Endothelial cell of umbilical vein (primary cell): ENCODE measurements at regions not wholly inside any gene's neighbourhood (a gene's known extent, or its start where the extent isn't known, plus 50 kb on each side); places are given as distances from the start of the nearest gene placed in this dataset.

Source experiments
- EZH2 ChIP-seq: IDR thresholded peaks from 2 replicates; pipeline ENCODE4 v1.6.1; 2012; ENCODE audit warnings: borderline replicate concordance, low read depth, mild to moderate bottlenecking, moderate library complexity, low read length, inconsistent platforms; ENCODE audit not compliant: severe bottlenecking
- GATA2 ChIP-seq: IDR thresholded peaks from 2 replicates; pipeline ENCODE4 v1.7.0; 2011; ENCODE audit warnings: low read depth, mild to moderate bottlenecking, moderate library complexity, mixed read lengths, low read length; ENCODE audit not compliant: insufficient read length, insufficient read depth
- JUN ChIP-seq: IDR thresholded peaks from 2 replicates; pipeline ENCODE4 v1.6.1; 2011; ENCODE audit warnings: borderline replicate concordance, low read depth; ENCODE audit not compliant: insufficient read length, insufficient read depth
- POLR2A ChIP-seq: IDR thresholded peaks from 2 replicates; pipeline ENCODE4 v1.6.1; 2012; ENCODE audit warnings: low read depth, mild to moderate bottlenecking, control low read depth, low read length
- POLR2AphosphoS5 ChIP-seq: IDR thresholded peaks from 2 replicates; pipeline ENCODE4 v1.6.1; 2012; ENCODE audit warnings: low read depth, mild to moderate bottlenecking, control low read depth, low read length, moderate library complexity; ENCODE audit not compliant: insufficient read depth
- TF ChIP-seq, protein P1 (sequence below), 2 donors: IDR thresholded peaks; 1 replicate in 1 of 2; 2 replicates in 1 of 2; pipeline ENCODE4 v1.5.1; 2011; ENCODE audit warnings: low read length in 2 of 2, mild to moderate bottlenecking in 2 of 2, moderate library complexity in 2 of 2, control low read depth in 1 of 2, inconsistent platforms in 1 of 2, low read depth in 1 of 2; ENCODE audit not compliant: insufficient read depth in 1 of 2; ENCODE audit errors: extremely low read depth in 1 of 2
- TF ChIP-seq, protein P2 (sequence below): IDR thresholded peaks from 2 replicates; pipeline ENCODE4 v1.6.1; 2011; ENCODE audit not compliant: insufficient read depth, insufficient read length

DNA sequence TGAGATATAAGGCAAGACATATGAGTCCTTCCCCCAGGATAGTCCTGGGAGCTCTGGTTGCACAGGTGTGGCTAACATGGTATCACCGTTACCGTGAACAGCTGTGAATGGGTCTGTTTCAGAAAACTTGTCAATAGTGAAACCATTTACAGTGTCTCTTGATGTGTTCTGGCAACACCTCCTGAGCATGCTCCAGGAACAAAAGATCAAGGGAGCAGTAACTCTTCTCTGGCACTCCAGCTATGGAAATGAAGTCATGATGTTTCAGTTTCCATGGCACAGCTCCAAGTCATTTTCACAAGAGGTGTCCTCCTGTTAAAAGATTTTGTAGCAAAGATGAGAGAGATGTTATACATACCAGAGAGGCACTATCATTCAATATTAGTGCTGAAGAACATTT, 253.7 kb downstream of the SNAPC1 start:
- TF ChIP-seq POLR2AphosphoS5 = no peak
- TF ChIP-seq, protein P1, sequence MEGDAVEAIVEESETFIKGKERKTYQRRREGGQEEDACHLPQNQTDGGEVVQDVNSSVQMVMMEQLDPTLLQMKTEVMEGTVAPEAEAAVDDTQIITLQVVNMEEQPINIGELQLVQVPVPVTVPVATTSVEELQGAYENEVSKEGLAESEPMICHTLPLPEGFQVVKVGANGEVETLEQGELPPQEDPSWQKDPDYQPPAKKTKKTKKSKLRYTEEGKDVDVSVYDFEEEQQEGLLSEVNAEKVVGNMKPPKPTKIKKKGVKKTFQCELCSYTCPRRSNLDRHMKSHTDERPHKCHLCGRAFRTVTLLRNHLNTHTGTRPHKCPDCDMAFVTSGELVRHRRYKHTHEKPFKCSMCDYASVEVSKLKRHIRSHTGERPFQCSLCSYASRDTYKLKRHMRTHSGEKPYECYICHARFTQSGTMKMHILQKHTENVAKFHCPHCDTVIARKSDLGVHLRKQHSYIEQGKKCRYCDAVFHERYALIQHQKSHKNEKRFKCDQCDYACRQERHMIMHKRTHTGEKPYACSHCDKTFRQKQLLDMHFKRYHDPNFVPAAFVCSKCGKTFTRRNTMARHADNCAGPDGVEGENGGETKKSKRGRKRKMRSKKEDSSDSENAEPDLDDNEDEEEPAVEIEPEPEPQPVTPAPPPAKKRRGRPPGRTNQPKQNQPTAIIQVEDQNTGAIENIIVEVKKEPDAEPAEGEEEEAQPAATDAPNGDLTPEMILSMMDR (IDR thresholded peaks at IDR 0.05; ENCODE audit: extremely low read depth in 1 of 2, insufficient read depth in 1 of 2, low read depth in 1 of 2, low read length in 2 of 2) = no peak
- TF ChIP-seq EZH2 = no peak
- TF ChIP-seq POLR2A = no peak
- TF ChIP-seq, protein P2, sequence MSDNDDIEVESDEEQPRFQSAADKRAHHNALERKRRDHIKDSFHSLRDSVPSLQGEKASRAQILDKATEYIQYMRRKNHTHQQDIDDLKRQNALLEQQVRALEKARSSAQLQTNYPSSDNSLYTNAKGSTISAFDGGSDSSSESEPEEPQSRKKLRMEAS = no peak
- TF ChIP-seq GATA2 = no peak
- TF ChIP-seq JUN = no peak
